Sigmoid colon (tissue), 6 donors: ENCODE measurements at regions not wholly inside any gene's neighbourhood (a gene's known extent, or its start where the extent isn't known, plus 50 kb on each side); places are given as distances from the start of the nearest gene placed in this dataset.
A peak's percentile ranks its signal among the peaks of the same experiment; 100 is the strongest.

Experiments
- DNase-seq: peaks from one replicate; pipeline ENCODE4 v3.0.0-alpha.2; 2019
- H3K27ac ChIP-seq, 4 donors: fragments of 200-600 bp; sonication (generic); one replicate each; pipeline ENCODE4 v1.5.1; 2016 to 2019; ENCODE audit warnings: mild to moderate bottlenecking in 1 of 4
- H3K27me3 ChIP-seq, 3 donors: fragments of 200-600 bp; sonication (generic); one replicate each; pipeline ENCODE4 v1.5.1; 2019; ENCODE audit warnings: mild to moderate bottlenecking in 1 of 3
- H3K36me3 ChIP-seq, 4 donors: fragments of 200-600 bp; sonication (generic); one replicate each; pipeline ENCODE4 v1.5.1; 2016 to 2019
- H3K4me1 ChIP-seq, 4 donors: fragments of 200-600 bp; sonication (generic); one replicate each; pipeline ENCODE4 v1.5.1; 2017 to 2019
- H3K4me3 ChIP-seq, 4 donors: fragments of 200-600 bp; sonication (generic); one replicate each; pipeline ENCODE4 v1.5.1; 2017 to 2019; ENCODE audit warnings: mild to moderate bottlenecking in 2 of 4, moderate library complexity in 1 of 4
- H3K9me3 ChIP-seq, 4 donors: fragments of 200-600 bp in 3 of 4; sonication (generic) in 3 of 4; one replicate each; pipeline versions ENCODE4 v1.5.1 to v1.6.1; 2013 to 2019
- CTCF ChIP-seq, 4 experiments: fragments of 450-650 bp in 3 of 4; fragments of 200-600 bp in 1 of 4; IDR thresholded peaks; one replicate each; pipeline ENCODE4 v1.5.1; 2016 to 2019; ENCODE audit warnings: antibody characterized with exemption in 4 of 4, mild to moderate bottlenecking in 3 of 4, moderate library complexity in 2 of 4
- EP300 ChIP-seq, 4 donors: sonication (generic); formaldehyde crosslinking; IDR thresholded peaks; one replicate each; pipeline ENCODE4 v1.6.1; 2017; ENCODE audit warnings: antibody characterized with exemption in 4 of 4
- POLR2A ChIP-seq, 2 donors: fragments of 450-650 bp; IDR thresholded peaks; one replicate each; pipeline ENCODE4 v1.6.1; 2016; ENCODE audit warnings: antibody characterized with exemption in 2 of 2, mild to moderate bottlenecking in 2 of 2, moderate library complexity in 2 of 2
- POLR2AphosphoS5 ChIP-seq, 4 donors: sonication (generic); formaldehyde crosslinking; IDR thresholded peaks; one replicate each; pipeline ENCODE4 v1.6.1; 2017; ENCODE audit warnings: antibody characterized with exemption in 4 of 4
- WGBS, 2 donors: extraction: QIAGEN DNeasy Blood & Tissue Kit; methylation state at CpG; one replicate each; pipeline ENCODE4 v1.1.7; 2013; 5-methylcytosine and 5-hydroxymethylcytosine counted together
- intact Hi-C: fragments of 100-400 bp; cut with DNase I; formaldehyde crosslinking; loops from one replicate; pipeline ENCODE4 v1.15.1; 2023
- donor health status: healthy with polysubstance abuse.
- donor health status: healthy.

GRCh38 chr14:87638196-87638595 is 354.8 kb downstream of the GALC start:
- TF ChIP-seq CTCF (IDR thresholded peaks at IDR 0.05), result no peak
- TF ChIP-seq POLR2A (IDR thresholded peaks at IDR 0.05), result no peak
- TF ChIP-seq POLR2AphosphoS5 (IDR thresholded peaks at IDR 0.05), result no peak
- TF ChIP-seq EP300 (IDR thresholded peaks at IDR 0.05), result no peak
- no peak overlapping the region for H3K4me3 ChIP-seq
- intact Hi-C loops, result no loop called here
- peaks cover 0 to 13% (median 4%) of the 10 kb centered on the region in 4 donors for H3K4me1 ChIP-seq
- H3K27ac ChIP-seq, result no peak overlapping the region
- WGBS, 2 donors, result 75 to 87% methylated on average over 3 of the region's 3 CpGs
- DNase-seq, result no peak
- no peaks in the 10 kb centered on the region for H3K36me3 ChIP-seq
- H3K27me3 ChIP-seq, result no peaks in the 10 kb centered on the region
- H3K9me3 ChIP-seq, result no peaks in the 10 kb centered on the region

GRCh38 chr14:87635442-87635841 is 357.5 kb downstream of the GALC start:
- TF ChIP-seq CTCF (IDR thresholded peaks at IDR 0.05) (no peak), EP300 (IDR thresholded peaks at IDR 0.05) (no peak), POLR2A (IDR thresholded peaks at IDR 0.05) (no peak), POLR2AphosphoS5 (IDR thresholded peaks at IDR 0.05) (no peak)
- Histone ChIP-seq H3K4me1 (peaks cover 0 to 12% (median 10%) of the 10 kb centered on the region in 4 donors), H3K9me3 (no peaks in the 10 kb centered on the region), H3K27me3 (no peaks in the 10 kb centered on the region), H3K4me3 (no peak overlapping the region), H3K36me3 (no peaks in the 10 kb centered on the region), H3K27ac (no peak overlapping the region)
- intact Hi-C loops, result no loop called here
- 58 to 66% methylated on average over 3 of the region's 3 CpGs for WGBS, 2 donors
- no peak for DNase-seq

- 86 to 89% methylated on average over 4 of the region's 4 CpGs for WGBS, 2 donors
- TF ChIP-seq EP300 (IDR thresholded peaks at IDR 0.05) (no peak), POLR2AphosphoS5 (IDR thresholded peaks at IDR 0.05) (no peak), CTCF (IDR thresholded peaks at IDR 0.05) (no peak), POLR2A (IDR thresholded peaks at IDR 0.05) (no peak)
- intact Hi-C loops, result no loop called here
Observed at GRCh38 chr14:87632796-87633195, 360.2 kb downstream of the GALC start.

GRCh38 chr14:87630846-87631245 is 362.1 kb downstream of the GALC start:
- peak overlapping the region in 3 of 4 donors; percentile 21 to 37 (median 22) for H3K27ac ChIP-seq
- intact Hi-C loops, result no loop called here
- TF ChIP-seq EP300 (IDR thresholded peaks at IDR 0.05), result no peak
- no peak for TF ChIP-seq CTCF (IDR thresholded peaks at IDR 0.05)
- no peak for TF ChIP-seq POLR2A (IDR thresholded peaks at IDR 0.05)
- no peak for TF ChIP-seq POLR2AphosphoS5 (IDR thresholded peaks at IDR 0.05)
- H3K4me3 ChIP-seq, result no peak overlapping the region
- no peaks in the 10 kb centered on the region for H3K36me3 ChIP-seq
- peaks cover 0 to 43% (median 36%) of the 10 kb centered on the region in 4 donors for H3K4me1 ChIP-seq
- no peak for DNase-seq
- 23 to 46% methylated on average over 4 of the region's 4 CpGs for WGBS, 2 donors
- H3K9me3 ChIP-seq, result no peaks in the 10 kb centered on the region
- no peaks in the 10 kb centered on the region for H3K27me3 ChIP-seq

More at GRCh38 chr14:87632796-87633195, 360.2 kb downstream of the GALC start:
- no peaks in the 10 kb centered on the region for H3K36me3 ChIP-seq
- no peak overlapping the region for H3K4me3 ChIP-seq
- H3K4me1 ChIP-seq, result peaks cover 0 to 38% (median 32%) of the 10 kb centered on the region in 4 donors
- no peaks in the 10 kb centered on the region for H3K9me3 ChIP-seq
- no peak overlapping the region for H3K27ac ChIP-seq
- DNase-seq, result no peak
- no peaks in the 10 kb centered on the region for H3K27me3 ChIP-seq

GRCh38 chr14:87629788-87630187 is 363.2 kb downstream of the GALC start:
- WGBS, 2 donors, result 59 to 66% methylated on average over 3 of the region's 3 CpGs

More at GRCh38 chr14:87629788-87630187, 363.2 kb downstream of the GALC start:
- no peak for DNase-seq
- peaks cover 0 to 43% (median 36%) of the 10 kb centered on the region in 4 donors for H3K4me1 ChIP-seq
- no peaks in the 10 kb centered on the region for H3K27me3 ChIP-seq
- H3K4me3 ChIP-seq, result no peak overlapping the region
- intact Hi-C loops, result no loop called here
- peak overlapping the region in 2 of 4 donors; percentile 21 to 37 for H3K27ac ChIP-seq
- no peaks in the 10 kb centered on the region for H3K36me3 ChIP-seq
- no peaks in the 10 kb centered on the region for H3K9me3 ChIP-seq
- TF ChIP-seq POLR2A (IDR thresholded peaks at IDR 0.05), result no peak
